Uterus (tissue), 3 donors: ENCODE measurements at regions not wholly inside any gene's neighbourhood (a gene's known extent, or its start where the extent isn't known, plus 50 kb on each side); places are given as distances from the start of the nearest gene placed in this dataset.

Source experiments
- DNase-seq, 2 donors: peaks; one replicate each; pipeline ENCODE4 v3.0.0-alpha.2; 2019 to 2020
- H3K27ac ChIP-seq, 2 donors: fragments of 200-600 bp; sonication (generic); 1 replicate in 1 of 2; 2 replicates in 1 of 2; pipeline ENCODE4 v1.5.1; 2016 to 2018
- H3K27me3 ChIP-seq, 2 donors: fragments of 200-600 bp; sonication (generic); one replicate each; pipeline ENCODE4 v1.5.1; 2018 to 2019; ENCODE audit warnings: control low read depth in 1 of 2
- H3K36me3 ChIP-seq, 2 donors: fragments of 200-600 bp; sonication (generic); one replicate each; pipeline ENCODE4 v1.5.1; 2019; ENCODE audit warnings: control low read depth in 1 of 2
- H3K4me1 ChIP-seq, 2 donors: fragments of 200-600 bp; sonication (generic); one replicate each; pipeline ENCODE4 v1.5.1; 2018 to 2019; ENCODE audit warnings: control low read depth in 1 of 2
- H3K4me3 ChIP-seq, 2 donors: fragments of 200-600 bp; sonication (generic); 1 replicate in 1 of 2; 2 replicates in 1 of 2; pipeline ENCODE4 v1.5.1; 2018 to 2019; ENCODE audit warnings: mild to moderate bottlenecking in 1 of 2
- H3K9me3 ChIP-seq, 2 donors: fragments of 200-600 bp; sonication (generic); one replicate each; pipeline ENCODE4 v1.5.1; 2019; ENCODE audit warnings: control low read depth in 1 of 2
- POLR2A ChIP-seq, 2 donors: fragments of 450-650 bp; IDR thresholded peaks; one replicate each; pipeline ENCODE4 v1.6.1; 2016; ENCODE audit warnings: antibody characterized with exemption in 2 of 2, mild to moderate bottlenecking in 1 of 2, moderate library complexity in 1 of 2
- intact Hi-C: fragments of 100-400 bp; cut with DNase I; formaldehyde crosslinking; loops from one replicate; pipeline ENCODE4 v1.15.1; 2023; ENCODE audit warnings: low total_unique reads
- TF ChIP-seq, protein P1 (sequence below), 4 experiments: fragments of 200-600 bp in 2 of 4; fragments of 450-650 bp in 2 of 4; sonication (generic) in 2 of 4; IDR thresholded peaks; one replicate each; pipeline ENCODE4 v1.5.1; 2016 to 2019; ENCODE audit warnings: antibody characterized with exemption in 4 of 4, mild to moderate bottlenecking in 2 of 4, moderate library complexity in 1 of 4
- donor health status: DM: yes; HTN: yes; CAD: no.

DNA sequence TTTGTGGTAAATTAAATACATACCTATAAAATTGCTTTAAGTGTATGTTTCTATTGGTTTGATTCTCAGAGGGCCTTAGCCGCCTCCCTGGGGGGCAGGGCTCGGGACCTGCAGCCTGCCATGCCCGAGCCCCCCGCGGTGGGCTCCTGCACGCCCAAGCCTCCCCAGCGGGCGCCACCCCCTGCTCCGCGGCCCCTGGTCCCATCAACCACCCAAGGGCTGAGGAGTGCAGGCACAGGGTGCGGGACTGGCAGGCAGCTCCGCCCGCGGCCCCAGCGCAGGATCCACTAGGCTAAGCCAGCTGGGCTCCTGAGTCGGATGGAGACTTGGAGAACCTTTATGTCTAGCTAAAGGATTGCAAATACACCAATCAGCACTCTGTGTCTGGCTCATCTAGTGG lies 108.3 kb upstream of the INPP4B start:
- no peak overlapping the region for H3K27ac ChIP-seq
- no peak for DNase-seq
- H3K9me3 ChIP-seq = no peaks in the 10 kb centered on the region
- no peaks in the 10 kb centered on the region for H3K4me1 ChIP-seq
- intact Hi-C loops = no loop called here
- no peaks in the 10 kb centered on the region for H3K36me3 ChIP-seq
- H3K27me3 ChIP-seq = no peaks in the 10 kb centered on the region
- no peak overlapping the region for H3K4me3 ChIP-seq
- no peak for TF ChIP-seq POLR2A (IDR thresholded peaks at IDR 0.05)
- TF ChIP-seq, protein P1, sequence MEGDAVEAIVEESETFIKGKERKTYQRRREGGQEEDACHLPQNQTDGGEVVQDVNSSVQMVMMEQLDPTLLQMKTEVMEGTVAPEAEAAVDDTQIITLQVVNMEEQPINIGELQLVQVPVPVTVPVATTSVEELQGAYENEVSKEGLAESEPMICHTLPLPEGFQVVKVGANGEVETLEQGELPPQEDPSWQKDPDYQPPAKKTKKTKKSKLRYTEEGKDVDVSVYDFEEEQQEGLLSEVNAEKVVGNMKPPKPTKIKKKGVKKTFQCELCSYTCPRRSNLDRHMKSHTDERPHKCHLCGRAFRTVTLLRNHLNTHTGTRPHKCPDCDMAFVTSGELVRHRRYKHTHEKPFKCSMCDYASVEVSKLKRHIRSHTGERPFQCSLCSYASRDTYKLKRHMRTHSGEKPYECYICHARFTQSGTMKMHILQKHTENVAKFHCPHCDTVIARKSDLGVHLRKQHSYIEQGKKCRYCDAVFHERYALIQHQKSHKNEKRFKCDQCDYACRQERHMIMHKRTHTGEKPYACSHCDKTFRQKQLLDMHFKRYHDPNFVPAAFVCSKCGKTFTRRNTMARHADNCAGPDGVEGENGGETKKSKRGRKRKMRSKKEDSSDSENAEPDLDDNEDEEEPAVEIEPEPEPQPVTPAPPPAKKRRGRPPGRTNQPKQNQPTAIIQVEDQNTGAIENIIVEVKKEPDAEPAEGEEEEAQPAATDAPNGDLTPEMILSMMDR (IDR thresholded peaks at IDR 0.05) = no peak

DNA sequence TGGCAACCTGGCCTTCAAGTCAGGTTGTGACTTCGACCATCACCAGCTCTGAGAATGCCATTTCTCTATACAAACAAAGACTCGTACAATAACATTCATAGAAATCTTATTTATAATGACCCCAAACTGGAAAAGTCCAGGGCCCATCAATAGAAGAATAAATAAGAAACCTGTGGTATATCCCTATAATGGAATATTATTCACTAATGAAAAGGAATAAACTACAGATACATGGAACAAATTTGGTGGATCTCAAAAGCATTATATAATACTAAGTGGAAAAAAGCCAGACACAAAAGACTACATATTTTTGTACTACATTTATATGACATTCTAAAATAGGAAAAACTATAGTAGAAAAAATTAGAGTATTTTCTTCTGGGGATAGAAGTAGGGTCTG lies 109.4 kb upstream of the INPP4B start:
- no peak for TF ChIP-seq POLR2A (IDR thresholded peaks at IDR 0.05)
- TF ChIP-seq, protein P1 (IDR thresholded peaks at IDR 0.05) = no peak
- Histone ChIP-seq H3K9me3 (no peaks in the 10 kb centered on the region), H3K27ac (no peak overlapping the region), H3K4me3 (no peak overlapping the region), H3K36me3 (no peaks in the 10 kb centered on the region), H3K4me1 (no peaks in the 10 kb centered on the region), H3K27me3 (no peaks in the 10 kb centered on the region)
- intact Hi-C loops = no loop called here
- DNase-seq = no peak

DNA sequence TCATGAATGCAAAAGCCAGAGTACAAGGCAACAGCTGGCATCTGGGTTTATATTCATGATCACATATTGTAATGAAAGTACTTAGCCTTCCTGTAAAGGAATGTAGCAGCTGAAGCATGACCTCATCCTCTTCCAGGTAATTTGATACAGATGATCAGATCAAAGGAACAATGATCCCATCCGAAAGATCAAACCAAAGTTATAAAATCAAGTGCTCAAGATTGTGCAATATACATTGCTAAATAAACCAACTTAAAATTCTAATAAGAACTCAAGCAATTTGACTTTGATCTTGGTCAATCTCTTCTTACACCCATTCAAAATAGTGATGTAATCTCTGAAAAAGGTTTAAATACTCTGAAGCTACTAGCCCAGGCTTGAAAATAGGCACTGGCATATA lies 113.1 kb upstream of the INPP4B start:
- no peak overlapping the region for H3K27ac ChIP-seq
- TF ChIP-seq, protein P1 (IDR thresholded peaks at IDR 0.05) = no peak
- no peak for TF ChIP-seq POLR2A (IDR thresholded peaks at IDR 0.05)
- no peak for DNase-seq
- intact Hi-C loops = no loop called here
- H3K4me3 ChIP-seq = no peak overlapping the region
- peaks cover 0 to 4% of the 10 kb centered on the region in 2 donors for H3K4me1 ChIP-seq
- H3K36me3 ChIP-seq = no peaks in the 10 kb centered on the region
- H3K9me3 ChIP-seq = no peaks in the 10 kb centered on the region
- H3K27me3 ChIP-seq = no peaks in the 10 kb centered on the region

DNA sequence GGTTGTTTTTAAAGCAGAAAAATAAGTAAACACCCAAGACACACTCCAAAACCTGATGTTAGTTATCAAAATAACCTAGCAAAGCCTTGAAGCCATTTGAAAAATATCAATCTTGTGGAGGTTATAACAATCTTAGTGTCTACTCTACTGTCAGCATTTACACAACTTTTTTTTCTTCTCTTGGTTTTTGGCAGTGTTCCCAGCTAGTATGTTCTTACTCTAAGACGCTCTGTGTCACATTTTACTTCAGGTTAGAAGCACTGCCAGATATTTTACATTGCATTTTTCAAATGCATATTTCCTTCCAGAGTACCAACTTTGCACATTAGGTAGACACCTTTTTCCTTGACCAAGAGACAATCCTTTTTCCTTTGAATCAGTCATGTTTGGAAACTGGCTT lies 114.0 kb upstream of the INPP4B start:
- Histone ChIP-seq H3K27ac (no peak overlapping the region), H3K4me1 (peaks cover 0 to 4% of the 10 kb centered on the region in 2 donors), H3K27me3 (no peaks in the 10 kb centered on the region), H3K4me3 (no peak overlapping the region), H3K36me3 (no peaks in the 10 kb centered on the region), H3K9me3 (no peaks in the 10 kb centered on the region)
- TF ChIP-seq POLR2A (IDR thresholded peaks at IDR 0.05) = no peak
- TF ChIP-seq, protein P1 (IDR thresholded peaks at IDR 0.05) = no peak
- no peak for DNase-seq
- intact Hi-C loops = no loop called here

DNA sequence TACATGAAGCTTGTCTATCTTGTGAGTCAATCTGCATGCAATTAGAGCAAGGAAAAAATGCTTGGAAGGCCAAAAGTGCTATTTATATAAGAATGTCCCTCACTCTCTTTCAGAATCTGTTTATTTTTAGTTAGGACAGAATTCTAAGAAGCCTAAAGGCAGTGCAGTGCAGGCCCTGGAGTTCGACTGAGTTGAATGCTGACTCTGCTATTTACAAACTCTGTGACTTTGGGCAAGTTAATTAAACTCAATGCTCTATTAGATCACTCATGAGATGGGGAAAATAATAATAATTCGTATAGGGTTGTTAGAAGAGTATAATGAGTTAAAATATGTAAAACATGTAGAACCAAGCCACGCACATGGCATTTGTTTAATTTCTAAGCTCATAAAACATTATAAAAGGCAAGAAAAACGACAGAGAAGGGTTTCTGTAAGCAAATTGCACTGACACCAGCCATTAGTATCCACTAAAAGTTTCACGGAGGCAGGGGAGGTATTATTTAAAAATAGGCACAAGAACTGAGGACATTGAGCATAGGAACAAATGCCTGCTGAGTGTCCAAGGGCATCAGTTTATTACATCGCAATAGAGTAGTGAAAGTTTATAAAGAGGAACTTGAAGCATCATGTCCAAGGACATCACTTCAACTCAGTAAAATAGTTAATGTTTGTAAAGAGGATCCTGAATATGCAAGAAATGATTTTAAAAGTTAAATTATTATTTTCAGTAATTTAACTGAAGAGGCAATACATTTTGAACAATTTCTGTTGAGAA lies 115.0 kb upstream of the INPP4B start:
- Histone ChIP-seq H3K4me1 (peaks cover 0 to 4% of the 10 kb centered on the region in 2 donors), H3K9me3 (no peaks in the 10 kb centered on the region), H3K27me3 (no peaks in the 10 kb centered on the region), H3K4me3 (no peak overlapping the region), H3K36me3 (no peaks in the 10 kb centered on the region), H3K27ac (peak overlapping the region; percentile 31 to 40)
- DNase-seq = no peak
- intact Hi-C loops = no loop called here
- TF ChIP-seq POLR2A (IDR thresholded peaks at IDR 0.05) = no peak
- TF ChIP-seq, protein P1 (IDR thresholded peaks at IDR 0.05) = no peak
